ENCODE measurements at regions not wholly inside any gene's neighbourhood (a gene's known extent, or its start where the extent isn't known, plus 50 kb on each side); places are given as distances from the start of the nearest gene placed in this dataset.
A peak's percentile ranks its signal among the peaks of the same experiment; 100 is the strongest.

- H3K9me3 Mint-ChIP-seq, result no peaks in the 10 kb centered on the region
- ChIA-PET CTCF (interaction anchor here in 1 of 2 donors (0.7 kb wide), 1 partner anchor 35 kb away, joined by 3 read pairs; no protein-coding TSS in a partner anchor), POLR2A (no interaction called here)
These were observed 116.6 kb upstream of the C14orf180 start for GRCh38 chr14:104462651-104463630.

GRCh38 chr14:104464907-104465306 is 114.7 kb upstream of the C14orf180 start:
- Histone ChIP-seq H3K4me3 (ENCODE audit: control insufficient read depth in 1 of 2, extremely low read depth in 1 of 2, low read length in 1 of 2) (no peak overlapping the region), H3K9me3 (no peaks in the 10 kb centered on the region), H3K4me1 (ENCODE audit: control insufficient read depth in 1 of 2, extremely low read depth in 1 of 2, insufficient read depth in 2 of 2, low read length in 2 of 2) (peaks cover 0 to 8% of the 10 kb centered on the region in 2 experiments), H3K27me3 (replicated peaks in 1 of 2; ENCODE audit: control insufficient read depth in 2 of 2, extremely low read depth in 1 of 2, insufficient read depth in 2 of 2, low read length in 1 of 2) (peaks cover 18 to 48% of the 10 kb centered on the region in 2 experiments), H3K36me3 (ENCODE audit: control insufficient read depth in 2 of 2, extremely low read depth in 1 of 2, insufficient read depth in 1 of 2, low read length in 1 of 2) (no peaks in the 10 kb centered on the region), H3K27ac (ENCODE audit: low read length) (no peak overlapping the region)
- H3K9me3 Mint-ChIP-seq, result no peaks in the 10 kb centered on the region
- CTCF ChIA-PET, result no interaction called here
- POLR2A ChIA-PET, result no interaction called here
- WGBS (ENCODE audit: insufficient coverage), result 90% methylated on average over 3 of the region's 6 CpGs
- ATAC-seq (replicated peaks in 1 of 4) (no peak), DNase-seq (no peak)
- peaks cover 10 to 17% (median 11%) of the 10 kb centered on the region in 3 donors for H3K4me1 Mint-ChIP-seq
- H3K36me3 Mint-ChIP-seq, result no peaks in the 10 kb centered on the region
- H3K27me3 Mint-ChIP-seq, result peaks cover 42 to 50% of the 10 kb centered on the region in 2 donors
- no peak overlapping the region for H3K27ac Mint-ChIP-seq
- H3K4me3 Mint-ChIP-seq, result no peak overlapping the region

More at GRCh38 chr14:104462651-104463630, 116.6 kb upstream of the C14orf180 start:
- Histone ChIP-seq H3K9me3 (no peaks in the 10 kb centered on the region), H3K4me3 (ENCODE audit: control insufficient read depth in 1 of 2, extremely low read depth in 1 of 2, low read length in 1 of 2) (no peak overlapping the region), H3K27ac (ENCODE audit: low read length) (no peak overlapping the region), H3K36me3 (ENCODE audit: control insufficient read depth in 2 of 2, extremely low read depth in 1 of 2, insufficient read depth in 1 of 2, low read length in 1 of 2) (no peaks in the 10 kb centered on the region), H3K27me3 (replicated peaks in 1 of 2; ENCODE audit: control insufficient read depth in 2 of 2, extremely low read depth in 1 of 2, insufficient read depth in 2 of 2, low read length in 1 of 2) (peaks cover 18 to 51% of the 10 kb centered on the region in 2 experiments), H3K4me1 (ENCODE audit: control insufficient read depth in 1 of 2, extremely low read depth in 1 of 2, insufficient read depth in 2 of 2, low read length in 2 of 2) (peaks cover 0 to 8% of the 10 kb centered on the region in 2 experiments)
- H3K27ac Mint-ChIP-seq, result no peak overlapping the region
- H3K36me3 Mint-ChIP-seq, result no peaks in the 10 kb centered on the region
- H3K4me1 Mint-ChIP-seq, result peaks cover 10 to 17% (median 11%) of the 10 kb centered on the region in 3 donors
- WGBS (ENCODE audit: insufficient coverage), result 79% methylated on average over 9 of the region's 16 CpGs
- ATAC-seq (replicated peaks in 1 of 4) (no peak), DNase-seq (no peak)
- H3K4me3 Mint-ChIP-seq, result peak overlapping the region in 1 of 3 donors; percentile 23
- peaks cover 56 to 57% of the 10 kb centered on the region in 2 donors for H3K27me3 Mint-ChIP-seq

DNA sequence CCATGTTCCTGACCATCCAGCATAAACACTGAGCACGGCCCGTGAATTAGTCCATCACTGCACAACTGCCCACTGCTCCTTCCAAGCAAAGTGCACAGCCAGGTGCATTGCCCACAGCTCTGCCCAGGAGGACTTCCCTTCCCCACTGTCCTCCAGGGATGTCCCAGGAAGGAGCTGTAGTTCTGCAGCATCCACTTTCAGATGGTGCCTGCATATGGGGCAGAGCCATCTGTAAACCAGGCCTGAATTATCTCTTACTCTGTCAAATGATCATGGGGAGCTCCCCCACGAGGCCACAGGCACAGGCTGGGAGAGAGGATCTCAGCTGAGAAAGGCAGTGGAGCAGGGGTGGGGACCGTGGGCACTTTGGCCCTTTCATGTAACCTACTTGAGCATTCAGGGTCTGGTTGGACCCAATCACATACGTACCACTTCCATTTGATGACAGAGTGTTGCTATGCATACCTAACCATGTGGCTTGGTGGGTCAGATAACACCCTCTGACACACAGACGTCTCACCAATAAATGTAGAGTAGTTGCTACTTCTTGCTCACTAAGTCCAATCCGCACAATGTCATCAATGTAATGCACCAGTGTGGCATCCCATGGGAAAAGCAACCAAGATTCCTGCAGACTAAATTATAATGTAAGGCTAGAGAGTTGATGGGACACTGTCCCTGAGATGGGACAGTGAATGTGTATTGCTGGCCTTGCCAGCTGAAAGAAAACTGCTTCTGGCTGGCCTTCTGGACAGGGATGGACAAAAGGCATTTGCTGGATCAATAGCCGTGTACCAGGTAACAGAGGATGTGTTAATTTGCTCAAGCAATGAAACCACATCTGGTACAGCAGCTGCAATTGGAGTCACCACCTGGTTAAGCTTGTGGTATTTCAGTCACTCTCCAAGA is 113.8 kb upstream of the C14orf180 start:
- H3K4me1 Mint-ChIP-seq, result peaks cover 4 to 10% (median 6%) of the 10 kb centered on the region in 3 donors
- no peak overlapping the region for H3K27ac ChIP-seq (ENCODE audit: low read length)
- DNase-seq (no peak), ATAC-seq (replicated peaks in 1 of 4) (no peak)
- peaks cover 33 to 42% of the 10 kb centered on the region in 2 donors for H3K27me3 Mint-ChIP-seq
- no peaks in the 10 kb centered on the region for H3K9me3 ChIP-seq
- no peaks in the 10 kb centered on the region for H3K36me3 Mint-ChIP-seq
- H3K27me3 ChIP-seq (replicated peaks in 1 of 2; ENCODE audit: control insufficient read depth in 2 of 2, extremely low read depth in 1 of 2, insufficient read depth in 2 of 2, low read length in 1 of 2), result peaks cover 18 to 43% of the 10 kb centered on the region in 2 experiments
- H3K9me3 Mint-ChIP-seq, result no peaks in the 10 kb centered on the region
- ChIA-PET POLR2A (no interaction called here), CTCF (no interaction called here)
- H3K4me3 Mint-ChIP-seq, result no peak overlapping the region
- H3K4me1 ChIP-seq (ENCODE audit: control insufficient read depth in 1 of 2, extremely low read depth in 1 of 2, insufficient read depth in 2 of 2, low read length in 2 of 2), result peaks cover 0 to 8% of the 10 kb centered on the region in 2 experiments
- no peak overlapping the region for H3K27ac Mint-ChIP-seq
- no peaks in the 10 kb centered on the region for H3K36me3 ChIP-seq (ENCODE audit: control insufficient read depth in 2 of 2, extremely low read depth in 1 of 2, insufficient read depth in 1 of 2, low read length in 1 of 2)
- H3K4me3 ChIP-seq (ENCODE audit: control insufficient read depth in 1 of 2, extremely low read depth in 1 of 2, low read length in 1 of 2), result no peak overlapping the region
- WGBS (ENCODE audit: insufficient coverage), result 63% methylated on average over 5 of the region's 8 CpGs

- peaks cover 27 to 44% of the 10 kb centered on the region in 2 donors for H3K27me3 Mint-ChIP-seq
- peaks cover 14 to 34% of the 10 kb centered on the region in 2 experiments for H3K27me3 ChIP-seq (replicated peaks in 1 of 2; ENCODE audit: control insufficient read depth in 2 of 2, extremely low read depth in 1 of 2, insufficient read depth in 2 of 2, low read length in 1 of 2)
- H3K4me1 ChIP-seq (ENCODE audit: control insufficient read depth in 1 of 2, extremely low read depth in 1 of 2, insufficient read depth in 2 of 2, low read length in 2 of 2), result no peaks in the 10 kb centered on the region
- DNase-seq, result no peak
- H3K4me1 Mint-ChIP-seq, result peaks cover under 1 to 7% (median 4%) of the 10 kb centered on the region in 3 donors
- ChIA-PET POLR2A (no interaction called here), CTCF (no interaction called here)
- no peak overlapping the region for H3K4me3 ChIP-seq (ENCODE audit: control insufficient read depth in 1 of 2, extremely low read depth in 1 of 2, low read length in 1 of 2)
- H3K36me3 Mint-ChIP-seq, result no peaks in the 10 kb centered on the region
- ATAC-seq (replicated peaks in 1 of 4), result no peak
- H3K27ac ChIP-seq (ENCODE audit: low read length), result no peak overlapping the region
- H3K36me3 ChIP-seq (ENCODE audit: control insufficient read depth in 2 of 2, extremely low read depth in 1 of 2, insufficient read depth in 1 of 2, low read length in 1 of 2), result no peaks in the 10 kb centered on the region
- no peak overlapping the region for H3K4me3 Mint-ChIP-seq
- H3K9me3 Mint-ChIP-seq, result no peaks in the 10 kb centered on the region
- no peaks in the 10 kb centered on the region for H3K9me3 ChIP-seq
- WGBS (ENCODE audit: insufficient coverage), result 64% methylated on average over 4 of the region's 5 CpGs
- no peak overlapping the region for H3K27ac Mint-ChIP-seq
These were observed 112.3 kb upstream of the C14orf180 start for GRCh38 chr14:104467236-104467635.

GRCh38 chr14:104467641-104468040 is 111.9 kb upstream of the C14orf180 start:
- Mint-ChIP-seq H3K4me3 (no peak overlapping the region), H3K4me1 (peaks cover 0 to 8% (median 4%) of the 10 kb centered on the region in 3 donors), H3K9me3 (no peaks in the 10 kb centered on the region), H3K36me3 (no peaks in the 10 kb centered on the region), H3K27ac (no peak overlapping the region), H3K27me3 (peaks cover 27 to 44% of the 10 kb centered on the region in 2 donors)
- POLR2A ChIA-PET, result no interaction called here
- 86% methylated on average over 6 of the region's 7 CpGs for WGBS (ENCODE audit: insufficient coverage)
- DNase-seq, result no peak
- Histone ChIP-seq H3K4me3 (ENCODE audit: control insufficient read depth in 1 of 2, extremely low read depth in 1 of 2, low read length in 1 of 2) (no peak overlapping the region), H3K9me3 (no peaks in the 10 kb centered on the region), H3K27ac (ENCODE audit: low read length) (no peak overlapping the region), H3K4me1 (ENCODE audit: control insufficient read depth in 1 of 2, extremely low read depth in 1 of 2, insufficient read depth in 2 of 2, low read length in 2 of 2) (no peaks in the 10 kb centered on the region), H3K27me3 (replicated peaks in 1 of 2; ENCODE audit: control insufficient read depth in 2 of 2, extremely low read depth in 1 of 2, insufficient read depth in 2 of 2, low read length in 1 of 2) (peaks cover 12 to 35% of the 10 kb centered on the region in 2 experiments), H3K36me3 (ENCODE audit: control insufficient read depth in 2 of 2, extremely low read depth in 1 of 2, insufficient read depth in 1 of 2, low read length in 1 of 2) (no peaks in the 10 kb centered on the region)
- no peak for ATAC-seq (replicated peaks in 1 of 4)
- CTCF ChIA-PET, result no interaction called here

- Histone ChIP-seq H3K27ac (ENCODE audit: low read length) (no peak overlapping the region), H3K27me3 (replicated peaks in 1 of 2; ENCODE audit: control insufficient read depth in 2 of 2, extremely low read depth in 1 of 2, insufficient read depth in 2 of 2, low read length in 1 of 2) (peaks cover 3 to 38% of the 10 kb centered on the region in 2 experiments), H3K4me3 (ENCODE audit: control insufficient read depth in 1 of 2, extremely low read depth in 1 of 2, low read length in 1 of 2) (no peak overlapping the region), H3K36me3 (ENCODE audit: control insufficient read depth in 2 of 2, extremely low read depth in 1 of 2, insufficient read depth in 1 of 2, low read length in 1 of 2) (no peaks in the 10 kb centered on the region), H3K4me1 (ENCODE audit: control insufficient read depth in 1 of 2, extremely low read depth in 1 of 2, insufficient read depth in 2 of 2, low read length in 2 of 2) (no peaks in the 10 kb centered on the region), H3K9me3 (no peaks in the 10 kb centered on the region)
- WGBS (ENCODE audit: insufficient coverage), result 60% methylated on average over 4 of the region's 6 CpGs
- CTCF ChIA-PET, result no interaction called here
- Mint-ChIP-seq H3K9me3 (no peaks in the 10 kb centered on the region), H3K27me3 (peaks cover 18 to 29% of the 10 kb centered on the region in 2 donors), H3K4me1 (peaks cover 0 to 8% (median 0%) of the 10 kb centered on the region in 3 donors), H3K4me3 (no peak overlapping the region), H3K27ac (no peak overlapping the region), H3K36me3 (no peaks in the 10 kb centered on the region)
- no peak for DNase-seq
- POLR2A ChIA-PET, result no interaction called here
- ATAC-seq (replicated peaks in 1 of 4), result no peak
These were observed 110.0 kb upstream of the C14orf180 start for GRCh38 chr14:104469591-104469990.
